ENCODE measurements at regions not wholly inside any gene's neighbourhood (a gene's known extent, or its start where the extent isn't known, plus 50 kb on each side); places are given as distances from the start of the nearest gene placed in this dataset.
"Not testable (repeated sequence)": the region's sequence is repeated elsewhere in the genome, so short reads cannot be mapped to it uniquely, and the experiment has no call there.

DNA sequence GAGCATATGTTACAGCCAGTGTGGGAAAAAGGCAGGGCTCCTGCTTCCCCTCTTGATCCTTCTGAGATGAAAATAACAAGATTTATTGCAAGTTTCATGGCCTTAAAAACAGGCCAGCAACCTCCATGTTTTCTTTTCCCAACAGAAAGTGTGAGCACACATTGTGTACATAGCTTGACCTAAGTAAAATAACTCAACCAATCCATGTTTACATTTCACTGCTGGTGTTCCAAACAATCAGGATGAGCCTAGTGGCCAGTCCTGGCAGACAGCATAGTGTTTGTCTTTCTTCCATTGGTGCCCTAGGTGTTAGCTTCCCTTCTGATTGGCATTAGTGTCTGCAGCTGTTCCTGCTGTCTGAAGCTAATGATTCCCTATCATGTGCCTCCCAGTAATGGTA is 847.7 kb downstream of the EPHA3 start:
- Histone ChIP-seq H3K27ac (no peak overlapping the region), H3K4me1 (ENCODE audit: low read depth, poor library complexity, severe bottlenecking) (no peaks in the 10 kb centered on the region), H2AFZ (ENCODE audit: low read depth) (no peak overlapping the region), H3K9ac (no peak overlapping the region), H4K20me1 (ENCODE audit: insufficient read depth) (no peaks in the 10 kb centered on the region), H3K36me3 (ENCODE audit: insufficient read depth) (no peaks in the 10 kb centered on the region), H3K79me2 (ENCODE audit: insufficient read depth, low read depth) (no peaks in the 10 kb centered on the region), H3K4me3 (IDR thresholded peaks at IDR 0.05; ENCODE audit: insufficient read depth, low read depth, low read length) (no peak overlapping the region), H3K27me3 (ENCODE audit: insufficient read depth, low read depth) (no peaks in the 10 kb centered on the region), H3K4me2 (no peak overlapping the region)
- TF ChIP-seq, protein P1, sequence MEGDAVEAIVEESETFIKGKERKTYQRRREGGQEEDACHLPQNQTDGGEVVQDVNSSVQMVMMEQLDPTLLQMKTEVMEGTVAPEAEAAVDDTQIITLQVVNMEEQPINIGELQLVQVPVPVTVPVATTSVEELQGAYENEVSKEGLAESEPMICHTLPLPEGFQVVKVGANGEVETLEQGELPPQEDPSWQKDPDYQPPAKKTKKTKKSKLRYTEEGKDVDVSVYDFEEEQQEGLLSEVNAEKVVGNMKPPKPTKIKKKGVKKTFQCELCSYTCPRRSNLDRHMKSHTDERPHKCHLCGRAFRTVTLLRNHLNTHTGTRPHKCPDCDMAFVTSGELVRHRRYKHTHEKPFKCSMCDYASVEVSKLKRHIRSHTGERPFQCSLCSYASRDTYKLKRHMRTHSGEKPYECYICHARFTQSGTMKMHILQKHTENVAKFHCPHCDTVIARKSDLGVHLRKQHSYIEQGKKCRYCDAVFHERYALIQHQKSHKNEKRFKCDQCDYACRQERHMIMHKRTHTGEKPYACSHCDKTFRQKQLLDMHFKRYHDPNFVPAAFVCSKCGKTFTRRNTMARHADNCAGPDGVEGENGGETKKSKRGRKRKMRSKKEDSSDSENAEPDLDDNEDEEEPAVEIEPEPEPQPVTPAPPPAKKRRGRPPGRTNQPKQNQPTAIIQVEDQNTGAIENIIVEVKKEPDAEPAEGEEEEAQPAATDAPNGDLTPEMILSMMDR (conservative IDR thresholded peaks at IDR 0.05; ENCODE audit: low read depth, low read length) = no peak

DNA sequence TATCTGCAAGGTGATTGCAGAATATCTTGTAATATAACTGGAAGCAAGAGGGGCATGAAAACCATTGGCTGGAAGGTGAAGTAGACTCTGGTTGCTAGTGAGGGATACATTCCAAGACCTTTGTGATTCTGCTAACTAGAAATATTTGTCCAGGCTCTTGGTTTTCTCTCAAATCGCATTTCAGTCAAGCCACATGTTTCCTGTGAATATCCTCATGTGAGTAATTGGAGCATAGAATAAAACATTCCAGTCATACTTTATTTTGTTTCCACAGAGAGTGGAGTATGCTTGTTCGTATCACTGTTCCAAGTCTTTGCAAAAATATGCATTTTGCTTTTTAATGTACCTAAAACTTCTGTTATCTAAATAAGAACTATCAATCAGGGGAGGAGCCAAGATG is 850.0 kb downstream of the EPHA3 start:
- TF ChIP-seq, protein P1 (conservative IDR thresholded peaks at IDR 0.05; ENCODE audit: low read depth, low read length) = no peak
- no peak overlapping the region for H3K27ac ChIP-seq
- H4K20me1 ChIP-seq (ENCODE audit: insufficient read depth) = no peaks in the 10 kb centered on the region
- H3K9ac ChIP-seq = no peak overlapping the region
- no peak overlapping the region for H3K4me2 ChIP-seq
- H3K4me3 ChIP-seq (IDR thresholded peaks at IDR 0.05; ENCODE audit: insufficient read depth, low read depth, low read length) = no peak overlapping the region
- H3K4me1 ChIP-seq (ENCODE audit: low read depth, poor library complexity, severe bottlenecking) = no peaks in the 10 kb centered on the region
- H3K36me3 ChIP-seq (ENCODE audit: insufficient read depth) = no peaks in the 10 kb centered on the region
- H3K27me3 ChIP-seq (ENCODE audit: insufficient read depth, low read depth) = no peaks in the 10 kb centered on the region
- no peaks in the 10 kb centered on the region for H3K79me2 ChIP-seq (ENCODE audit: insufficient read depth, low read depth)
- no peak overlapping the region for H2AFZ ChIP-seq (ENCODE audit: low read depth)

DNA sequence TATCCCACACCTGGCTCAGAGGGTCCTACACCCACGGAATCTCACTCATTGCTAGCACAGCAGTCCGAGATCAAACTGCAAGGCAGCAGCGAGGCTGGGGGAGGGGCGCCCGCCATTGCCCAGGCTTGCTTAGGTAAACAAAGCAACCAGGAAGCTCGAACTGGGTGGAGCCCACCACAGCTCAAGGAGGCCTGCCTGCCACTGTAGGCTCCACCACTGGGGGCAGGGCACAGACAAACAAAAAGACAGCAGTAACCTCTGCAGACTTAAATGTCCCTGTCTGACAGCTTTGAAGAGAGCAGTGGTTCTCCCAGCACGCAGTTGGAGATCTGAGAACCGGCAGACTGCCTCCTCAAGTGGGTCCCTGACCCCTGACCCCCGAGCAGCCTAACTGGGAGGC is 850.7 kb downstream of the EPHA3 start:
- not testable (repeated sequence) for H3K36me3 ChIP-seq (ENCODE audit: insufficient read depth); H3K4me3 ChIP-seq (IDR thresholded peaks at IDR 0.05; ENCODE audit: insufficient read depth, low read depth, low read length); H3K27ac ChIP-seq; H2AFZ ChIP-seq (ENCODE audit: low read depth); H3K4me1 ChIP-seq (ENCODE audit: low read depth, poor library complexity, severe bottlenecking); H3K9ac ChIP-seq; H3K79me2 ChIP-seq (ENCODE audit: insufficient read depth, low read depth); H3K27me3 ChIP-seq (ENCODE audit: insufficient read depth, low read depth); H3K4me2 ChIP-seq; H4K20me1 ChIP-seq (ENCODE audit: insufficient read depth)

DNA sequence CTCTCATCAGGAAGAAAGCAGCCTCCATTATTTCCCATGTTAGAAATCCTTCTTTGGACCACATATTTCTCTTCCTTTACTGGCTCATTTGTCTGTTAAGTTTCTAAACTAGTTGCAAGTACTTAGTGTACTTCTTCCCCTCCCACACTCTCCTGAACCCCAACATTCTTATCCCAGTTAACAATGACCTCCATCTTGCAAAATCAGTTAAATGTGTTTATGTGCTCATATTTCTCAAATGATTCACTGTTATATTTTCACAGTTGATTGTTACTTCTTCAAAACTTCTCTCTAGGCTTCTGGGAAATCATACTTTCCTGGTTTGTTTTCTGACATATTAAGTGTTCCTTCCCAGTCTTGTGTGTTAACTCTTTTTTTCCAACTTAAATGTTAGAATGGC is 856.9 kb downstream of the EPHA3 start:
- Histone ChIP-seq H3K4me2 (no peak overlapping the region), H3K27me3 (ENCODE audit: insufficient read depth, low read depth) (no peaks in the 10 kb centered on the region), H4K20me1 (ENCODE audit: insufficient read depth) (no peaks in the 10 kb centered on the region), H2AFZ (ENCODE audit: low read depth) (no peak overlapping the region), H3K9ac (no peak overlapping the region), H3K36me3 (ENCODE audit: insufficient read depth) (no peaks in the 10 kb centered on the region), H3K4me3 (IDR thresholded peaks at IDR 0.05; ENCODE audit: insufficient read depth, low read depth, low read length) (no peak overlapping the region), H3K4me1 (ENCODE audit: low read depth, poor library complexity, severe bottlenecking) (no peaks in the 10 kb centered on the region), H3K27ac (no peak overlapping the region), H3K79me2 (ENCODE audit: insufficient read depth, low read depth) (no peaks in the 10 kb centered on the region)
- TF ChIP-seq, protein P1 (conservative IDR thresholded peaks at IDR 0.05; ENCODE audit: low read depth, low read length) = no peak

DNA sequence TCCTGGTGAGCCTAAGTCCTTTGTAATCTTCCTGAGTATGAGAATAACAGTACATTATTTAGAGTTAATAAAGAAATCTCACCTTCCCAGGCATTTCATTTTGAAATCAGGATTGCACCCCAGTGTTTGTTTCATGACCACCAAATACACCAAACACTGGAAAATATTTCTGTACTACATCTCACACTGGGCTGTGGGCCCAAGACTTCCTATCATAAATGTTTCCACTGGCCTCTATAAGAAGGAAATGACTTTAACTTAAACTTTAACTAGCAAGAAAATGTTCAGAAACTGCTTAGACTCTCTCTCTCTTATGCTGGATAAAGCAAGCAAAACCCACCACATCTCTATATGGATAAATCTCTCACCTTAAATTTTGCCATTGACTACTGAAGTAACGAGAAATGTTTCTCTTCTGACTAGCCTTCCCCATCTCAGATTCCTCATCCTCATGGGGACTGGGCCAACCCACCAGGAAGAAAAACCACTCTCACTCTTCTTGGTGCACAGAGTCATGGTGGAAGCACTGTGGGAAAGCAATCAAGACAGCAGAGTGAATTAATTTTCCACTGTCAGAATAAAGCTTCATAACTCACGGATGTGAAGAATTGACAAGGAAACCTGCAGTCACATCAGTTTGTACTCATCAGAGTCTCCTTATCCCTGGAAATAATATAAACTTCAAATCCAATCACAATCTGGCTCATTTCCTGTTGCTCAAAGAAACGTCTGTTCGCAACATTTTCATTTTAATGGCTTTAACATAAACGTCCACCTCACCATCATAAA is 859.6 kb downstream of the EPHA3 start:
- Histone ChIP-seq H3K4me3 (IDR thresholded peaks at IDR 0.05; ENCODE audit: insufficient read depth, low read depth, low read length) (no peak overlapping the region), H3K79me2 (ENCODE audit: insufficient read depth, low read depth) (no peaks in the 10 kb centered on the region), H3K27ac (no peak overlapping the region), H3K27me3 (ENCODE audit: insufficient read depth, low read depth) (no peaks in the 10 kb centered on the region), H3K4me2 (no peak overlapping the region), H4K20me1 (ENCODE audit: insufficient read depth) (no peaks in the 10 kb centered on the region), H3K36me3 (ENCODE audit: insufficient read depth) (no peaks in the 10 kb centered on the region), H3K9ac (no peak overlapping the region), H2AFZ (ENCODE audit: low read depth) (no peak overlapping the region), H3K4me1 (ENCODE audit: low read depth, poor library complexity, severe bottlenecking) (no peaks in the 10 kb centered on the region)
- TF ChIP-seq, protein P1 (conservative IDR thresholded peaks at IDR 0.05; ENCODE audit: low read depth, low read length) = no peak

All from KMS-11 (cell line).